LoVo (cell line): ENCODE measurements at regions not wholly inside any gene's neighbourhood (a gene's known extent, or its start where the extent isn't known, plus 50 kb on each side); places are given as distances from the start of the nearest gene placed in this dataset.
A peak's percentile ranks its signal among the peaks of the same experiment; 100 is the strongest.
"Not testable (repeated sequence)": the region's sequence is repeated elsewhere in the genome, so short reads cannot be mapped to it uniquely, and the experiment has no call there.

Experiments used
- DNase-seq: peaks from one replicate; pipeline ENCODE4 v3.0.0-alpha.2; 2016; ENCODE audit warnings: low spot score

DNA sequence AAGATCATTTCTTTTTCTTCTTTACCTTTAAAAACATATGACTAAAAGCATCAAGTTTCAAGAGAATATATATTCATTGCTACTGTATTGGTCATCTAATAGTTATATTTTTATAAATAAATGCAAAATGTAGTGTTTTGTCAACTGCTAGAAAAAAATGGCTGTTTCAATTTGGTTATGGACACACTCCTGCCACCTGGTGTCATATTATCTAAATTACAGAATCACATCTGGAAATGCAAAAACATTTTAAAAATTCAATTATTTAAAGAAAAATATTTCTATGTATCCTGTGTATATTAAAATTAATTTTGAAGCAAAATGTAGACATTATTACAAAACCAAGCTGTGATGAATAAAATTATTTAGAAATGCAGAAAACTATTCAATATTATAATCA lies 329.4 kb upstream of the PCDH18 start:
- DNase-seq, result peak; percentile 16

DNA sequence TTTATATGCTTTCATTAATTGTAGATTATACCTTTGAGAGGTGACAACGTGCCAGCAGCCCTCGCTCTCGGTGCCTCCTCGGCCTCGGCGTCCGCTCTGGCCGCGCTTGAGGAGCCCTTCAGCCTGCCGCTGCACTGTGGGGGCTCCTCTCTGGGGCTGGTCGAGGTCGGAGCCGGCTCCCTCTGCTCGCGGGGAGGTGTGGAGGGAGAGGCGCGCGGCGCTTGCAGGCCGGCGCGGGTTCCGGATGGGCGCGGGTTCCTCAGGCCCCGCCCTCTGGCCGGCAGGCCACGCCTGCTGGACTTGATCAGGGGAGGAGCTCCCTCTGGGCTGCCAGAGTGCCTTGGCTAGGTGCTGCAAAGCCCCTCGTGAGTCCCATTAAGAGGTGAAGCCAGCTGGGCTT lies 321.1 kb upstream of the PCDH18 start:
- no peak for DNase-seq

DNA sequence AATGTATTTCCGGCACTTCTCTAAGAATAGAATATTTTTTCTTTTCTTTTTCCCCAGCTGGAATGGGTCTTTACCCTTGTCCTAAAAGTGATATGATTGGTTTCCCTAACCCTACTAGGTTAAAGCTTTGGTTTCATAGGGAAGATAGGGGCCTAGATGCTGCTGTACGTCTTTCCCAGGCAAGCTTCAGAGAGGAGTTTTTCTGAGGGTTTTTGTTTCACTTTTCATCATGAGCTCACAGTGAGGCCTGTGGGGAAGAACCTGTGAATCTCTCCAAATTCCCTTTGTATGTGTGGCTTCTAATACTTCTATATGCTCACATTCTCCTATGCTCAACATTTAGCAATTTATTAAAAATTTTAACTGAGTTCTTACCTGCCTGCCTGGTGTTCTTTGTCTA lies 320.0 kb upstream of the PCDH18 start:
- no peak for DNase-seq

DNA sequence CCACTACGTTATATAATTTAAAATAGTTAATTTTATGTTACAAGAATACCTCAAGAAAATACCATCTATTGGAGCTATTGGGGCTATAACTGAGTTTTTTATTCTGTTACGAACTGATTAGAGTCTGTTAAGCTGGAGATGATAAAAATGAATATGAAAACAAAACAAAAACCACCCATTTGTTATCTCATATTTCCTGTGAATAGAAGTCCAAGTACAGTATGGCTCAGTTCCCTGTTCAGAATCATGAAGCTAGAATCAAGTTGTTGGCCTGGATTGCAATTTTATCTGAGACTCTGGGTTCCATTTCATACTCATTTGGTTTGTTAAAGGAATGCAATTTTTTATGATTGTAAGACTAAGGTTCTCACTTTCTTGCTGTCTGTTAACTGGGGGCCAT lies 319.1 kb upstream of the PCDH18 start:
- DNase-seq, result no peak

DNA sequence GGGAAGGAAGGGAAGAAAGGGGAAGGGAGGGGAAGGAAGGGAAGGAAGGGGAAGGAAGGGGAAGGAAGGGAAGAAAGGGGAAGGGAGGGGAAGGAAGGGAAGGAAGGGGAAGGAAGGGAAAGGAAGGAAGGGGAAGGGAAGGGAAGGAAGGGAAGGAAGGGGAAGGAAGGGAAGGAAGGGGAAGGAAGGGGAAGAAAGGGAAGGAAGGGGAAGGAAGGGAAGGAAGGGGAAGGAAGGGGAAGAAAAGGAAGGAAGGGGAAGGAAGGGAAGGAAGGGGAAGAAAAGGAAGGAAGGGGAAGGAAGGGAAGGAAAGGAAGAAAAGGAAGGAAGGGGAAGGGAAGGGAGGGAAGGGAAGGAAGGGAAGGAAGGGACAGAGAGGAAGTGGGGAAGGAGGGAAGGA lies 295.7 kb upstream of the PCDH18 start:
- DNase-seq, result not testable (repeated sequence)

DNA sequence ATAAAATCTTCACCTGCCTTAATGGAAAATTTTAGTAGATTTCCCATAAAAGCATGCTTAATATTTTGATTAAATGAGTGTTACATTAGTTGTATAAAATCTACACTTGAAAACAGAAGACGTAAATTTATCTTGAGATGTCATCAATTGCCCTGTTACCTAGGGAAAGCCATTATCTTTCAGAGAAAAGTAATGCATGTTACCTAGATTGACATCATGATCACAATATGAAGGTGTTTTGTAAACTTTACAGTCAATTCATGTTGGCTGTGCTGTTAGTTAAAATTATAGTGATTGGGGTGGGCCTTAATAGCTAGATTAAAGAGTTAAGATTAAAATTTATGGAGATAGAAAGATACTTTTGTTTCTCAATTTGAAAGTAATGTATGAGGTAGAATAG lies 293.2 kb upstream of the PCDH18 start:
- no peak for DNase-seq

DNA sequence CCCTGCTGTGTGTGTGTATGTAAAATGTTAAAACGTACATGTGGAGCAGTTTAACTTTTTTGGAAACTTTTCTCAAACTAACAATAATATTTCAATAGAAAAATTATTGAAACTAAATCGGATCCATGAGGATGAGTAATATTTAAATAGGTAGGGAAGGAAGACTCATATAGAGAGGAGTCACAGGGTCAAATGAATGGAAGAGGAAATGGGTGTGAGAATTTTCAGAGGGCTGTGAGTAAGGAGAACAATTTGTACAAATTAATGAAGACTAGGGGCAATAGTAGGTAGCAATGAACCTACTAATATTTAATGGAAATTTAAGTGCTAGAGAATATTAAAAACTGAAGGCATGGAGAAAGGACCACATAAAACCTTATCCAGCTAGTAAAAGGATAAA lies 290.7 kb upstream of the PCDH18 start:
- no peak for DNase-seq

DNA sequence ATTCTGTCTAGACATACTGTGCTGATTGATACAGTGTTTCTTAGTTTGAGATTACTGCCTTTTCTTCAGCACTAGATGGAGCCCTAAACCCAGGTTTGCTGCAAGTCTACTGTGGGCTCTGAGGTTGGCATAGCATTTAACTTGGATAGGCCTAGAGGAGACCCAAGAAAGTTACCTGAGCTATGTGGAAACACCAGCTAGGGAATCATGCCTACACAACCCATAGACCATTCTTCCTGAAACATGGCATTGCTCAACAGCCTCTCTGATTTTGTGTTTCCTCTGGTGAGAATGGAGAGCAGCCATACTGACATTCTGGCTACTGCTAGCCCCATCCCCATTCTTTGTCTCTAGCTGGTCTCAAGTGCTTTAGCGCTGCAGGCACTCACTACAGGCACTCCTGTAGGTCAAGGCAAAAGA lies 287.7 kb upstream of the PCDH18 start:
- DNase-seq, result peak; percentile 46

DNA sequence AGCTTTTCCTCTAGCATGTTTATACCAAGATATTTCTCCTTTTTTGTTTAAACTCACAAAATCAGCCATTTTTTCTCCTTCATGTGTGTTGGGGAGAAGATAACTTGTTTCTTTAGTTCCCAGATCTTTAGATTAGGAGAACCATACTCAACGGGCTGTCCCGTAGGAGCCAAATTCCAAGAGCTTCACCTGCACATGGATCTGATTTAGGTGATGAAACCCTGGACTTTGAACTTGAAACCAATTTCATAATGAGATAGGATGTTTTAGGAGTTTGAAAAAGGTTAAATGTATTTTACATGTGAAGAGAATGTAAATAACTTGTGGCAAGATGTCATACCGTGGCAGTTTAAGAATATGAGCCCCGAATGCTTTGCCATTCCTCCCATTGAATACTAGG lies 280.0 kb upstream of the PCDH18 start:
- no peak for DNase-seq

DNA sequence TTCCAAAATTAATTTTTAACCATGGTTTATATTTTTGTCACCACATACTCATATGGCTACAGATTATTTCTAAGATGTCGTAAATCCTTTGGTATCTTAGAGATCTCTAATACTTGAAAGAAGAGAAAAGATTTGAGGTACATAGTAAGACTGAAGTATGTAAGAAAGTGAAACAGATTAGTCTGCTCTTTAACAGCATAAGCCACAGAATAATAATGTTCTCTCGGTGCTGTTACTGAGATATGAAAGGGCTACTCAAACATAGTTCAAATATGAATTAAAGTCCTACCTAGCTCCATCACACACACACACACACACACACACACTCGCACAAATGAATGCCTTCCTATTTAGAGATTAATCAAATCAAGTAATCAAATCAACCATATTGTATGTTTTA lies 274.1 kb upstream of the PCDH18 start:
- no peak for DNase-seq

DNA sequence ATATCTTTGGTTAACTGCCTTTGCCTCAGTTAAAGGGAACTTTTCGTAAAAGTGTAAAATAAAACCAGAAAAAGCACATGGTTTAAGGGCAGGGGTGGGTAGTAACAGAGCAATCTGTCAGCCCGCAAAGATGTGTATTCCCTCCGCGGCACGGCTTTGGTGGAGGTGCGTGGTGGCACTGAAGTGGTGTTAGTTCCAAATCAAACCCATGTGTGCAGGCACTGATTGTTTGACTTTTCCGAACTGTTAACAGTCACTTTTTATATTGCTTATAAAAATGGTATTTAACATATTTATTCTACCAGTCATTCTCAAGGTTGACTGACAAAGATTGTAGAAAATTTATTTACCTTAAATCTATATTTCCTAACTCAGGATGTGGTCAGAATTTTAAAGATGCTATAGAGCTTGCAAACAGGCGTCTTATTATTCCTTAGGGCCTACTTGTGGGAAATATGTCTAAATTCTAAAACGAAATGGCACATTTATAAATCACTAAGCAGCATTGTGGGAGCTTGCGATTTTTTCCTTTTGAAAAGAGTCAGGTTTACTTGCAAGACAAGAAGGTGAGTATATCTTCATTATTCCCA lies 272.7 kb upstream of the PCDH18 start:
- no peak for DNase-seq

DNA sequence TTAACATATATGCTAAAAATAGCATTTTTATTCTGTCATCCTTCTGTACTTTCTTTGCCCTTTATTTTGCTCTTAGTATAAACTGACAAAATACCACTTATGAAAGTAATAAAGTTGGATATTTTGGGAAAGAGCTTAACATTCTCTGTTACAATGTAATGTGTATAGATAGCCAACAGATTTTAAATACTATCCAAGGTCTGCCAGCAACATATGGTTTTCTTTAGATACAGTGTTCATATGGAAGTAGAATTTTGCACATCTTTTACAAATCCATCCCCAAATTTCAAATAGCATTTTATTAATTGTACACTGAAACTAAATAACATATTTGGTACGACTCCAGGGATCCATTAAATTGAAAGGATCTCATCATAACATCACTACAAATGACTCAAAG lies 268.6 kb upstream of the PCDH18 start:
- no peak for DNase-seq

DNA sequence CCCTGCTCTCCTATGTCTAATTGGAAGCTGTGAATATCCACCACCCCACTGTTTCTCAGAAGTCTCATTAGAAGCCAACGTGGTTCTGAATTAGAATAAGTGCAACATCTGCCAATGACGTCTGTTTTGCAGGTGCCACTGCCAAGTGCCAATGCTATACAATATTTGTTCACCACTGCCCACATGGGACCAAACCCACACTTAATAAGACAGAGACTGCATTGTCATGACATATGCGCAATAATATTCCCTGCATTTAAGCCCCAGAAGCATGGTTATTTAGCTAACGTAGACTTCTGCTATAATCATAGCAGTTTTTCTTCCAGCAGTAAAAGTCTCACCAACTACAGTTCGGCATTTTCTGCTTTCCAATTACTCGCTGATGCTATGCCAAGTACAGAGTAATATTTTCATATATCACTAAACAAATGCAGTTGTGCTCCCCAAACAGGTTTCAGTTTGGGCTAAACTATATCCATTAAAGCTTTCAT lies 262.5 kb upstream of the PCDH18 start:
- no peak for DNase-seq

DNA sequence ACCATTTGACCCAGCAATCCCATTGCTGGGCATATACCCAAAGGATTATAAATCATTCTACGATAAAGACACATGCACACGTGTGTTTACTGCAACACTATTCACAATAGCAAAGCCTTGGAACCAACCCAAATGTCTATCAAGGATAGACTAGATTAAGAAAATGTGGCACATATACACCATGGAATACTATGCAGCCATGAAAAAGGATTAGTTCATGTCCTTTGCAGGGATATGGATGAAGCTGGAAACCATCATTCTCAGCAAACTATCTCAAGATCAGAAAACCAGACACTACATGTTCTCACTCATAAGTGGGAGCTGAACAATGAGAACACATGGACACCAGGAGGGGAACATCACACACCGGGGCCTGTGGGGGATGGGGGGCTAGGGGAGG lies 257.0 kb upstream of the PCDH18 start:
- DNase-seq, result not testable (repeated sequence)

DNA sequence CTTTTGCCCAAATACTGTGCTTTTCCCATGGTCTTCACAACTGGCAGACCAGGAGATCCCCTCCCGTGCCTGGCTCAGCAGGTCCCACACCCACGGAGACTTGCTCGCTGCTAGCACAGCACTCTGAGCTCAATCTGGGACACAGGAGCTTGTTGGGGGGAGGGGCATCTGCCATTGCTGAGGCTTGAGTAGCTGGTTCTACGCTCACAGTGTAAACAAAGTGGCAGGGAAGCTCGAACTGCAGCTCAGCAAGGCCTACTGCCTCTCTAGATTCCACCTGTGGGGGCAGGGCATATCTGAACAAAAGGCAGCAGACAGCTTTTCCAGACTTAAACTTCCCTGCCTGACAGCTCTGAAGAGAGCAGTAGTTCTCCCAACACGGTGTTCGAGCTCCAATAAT lies 251.6 kb upstream of the PCDH18 start:
- DNase-seq, result not testable (repeated sequence)

DNA sequence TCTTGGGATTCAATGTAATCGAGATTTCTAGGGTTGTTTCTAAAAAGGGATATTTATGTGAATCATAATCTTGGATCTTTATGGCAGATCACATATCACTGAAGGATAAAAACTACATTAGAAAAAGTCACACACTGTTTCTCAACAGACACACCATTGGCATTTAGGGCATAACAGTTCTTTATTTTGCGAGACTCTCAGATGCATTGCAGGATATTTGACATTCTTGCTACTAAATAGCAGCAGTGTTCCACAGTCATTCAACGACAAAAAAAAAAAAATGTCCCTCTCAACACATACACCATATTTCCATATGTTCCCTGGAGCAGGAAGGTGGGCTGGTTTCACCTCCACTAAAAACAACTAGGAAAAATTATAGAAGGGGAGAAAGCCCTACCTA lies 243.4 kb upstream of the PCDH18 start:
- DNase-seq, result no peak

DNA sequence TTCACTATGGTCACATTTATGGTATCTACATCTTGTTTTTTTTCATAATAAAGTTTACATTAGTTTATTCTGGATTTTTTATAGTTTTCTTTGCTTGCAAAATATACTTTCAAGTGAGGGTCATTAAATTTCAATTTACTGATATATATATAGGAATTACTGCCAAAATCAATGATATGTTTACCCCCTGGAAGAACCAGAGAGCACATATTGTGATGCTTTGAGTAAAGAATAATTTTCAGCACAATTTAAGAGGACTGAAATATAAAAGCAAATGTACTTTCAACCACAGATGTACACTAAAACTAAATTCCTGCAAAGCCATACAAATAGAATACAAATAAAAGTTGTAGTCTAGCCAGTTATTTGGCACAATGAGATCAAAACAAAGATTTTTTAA lies 242.2 kb upstream of the PCDH18 start:
- no peak for DNase-seq

DNA sequence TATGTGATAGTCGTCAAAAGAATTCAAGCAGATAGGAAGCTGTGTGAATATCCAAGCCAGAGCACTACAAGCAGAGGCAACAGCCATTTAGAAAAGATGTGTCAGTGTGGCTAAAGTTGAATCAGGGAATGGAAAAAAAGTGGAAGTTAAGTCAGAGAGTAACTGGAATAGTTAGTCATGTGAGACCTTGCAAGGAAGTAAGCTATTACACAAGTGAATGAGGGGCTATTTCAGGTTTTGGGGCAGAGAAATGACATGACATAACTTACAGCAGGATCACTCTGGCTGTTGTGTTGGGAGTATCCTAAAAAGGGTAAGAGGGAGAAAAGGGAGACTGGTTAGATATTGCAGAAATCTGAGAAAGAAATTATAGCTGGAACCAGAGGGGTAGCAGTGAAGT lies 236.6 kb upstream of the PCDH18 start:
- no peak for DNase-seq

DNA sequence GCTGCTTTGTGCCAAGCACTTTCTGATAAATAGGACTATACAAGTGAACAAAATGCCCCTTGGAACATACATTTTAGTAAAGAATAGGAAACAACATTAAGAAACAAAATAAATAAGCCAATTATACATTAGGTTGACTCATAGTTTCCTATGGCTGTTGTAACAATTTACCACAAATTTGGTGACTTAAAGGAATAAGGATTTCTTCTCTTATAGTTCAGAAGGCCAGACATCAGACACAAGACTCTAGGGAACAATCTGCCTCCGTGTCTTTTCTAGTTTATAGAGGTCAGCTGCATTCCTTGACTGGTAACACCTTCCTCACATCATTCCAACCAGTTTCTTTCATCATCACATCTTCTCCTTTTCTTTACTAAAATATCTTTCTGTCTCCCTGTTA lies 235.9 kb upstream of the PCDH18 start:
- DNase-seq, result no peak

DNA sequence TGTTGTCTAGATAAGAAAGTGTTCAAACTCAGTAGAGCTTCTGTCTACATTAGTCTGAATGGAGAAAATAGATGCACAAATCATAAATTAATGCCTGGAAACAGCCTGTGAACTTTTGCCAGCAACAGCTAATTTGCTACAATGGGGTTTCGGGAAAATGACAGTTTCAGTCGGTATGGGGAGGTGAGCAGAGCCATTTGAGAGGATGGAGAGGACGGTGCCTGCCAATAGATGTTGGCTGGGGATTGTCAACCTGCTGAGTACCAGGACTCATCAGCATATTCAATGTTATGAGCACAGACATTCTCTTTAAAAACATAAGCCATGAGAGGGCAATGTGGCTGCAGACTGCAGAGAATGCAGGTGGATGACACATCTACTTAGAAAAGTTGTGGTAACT lies 230.3 kb upstream of the PCDH18 start:
- DNase-seq, result no peak

DNA sequence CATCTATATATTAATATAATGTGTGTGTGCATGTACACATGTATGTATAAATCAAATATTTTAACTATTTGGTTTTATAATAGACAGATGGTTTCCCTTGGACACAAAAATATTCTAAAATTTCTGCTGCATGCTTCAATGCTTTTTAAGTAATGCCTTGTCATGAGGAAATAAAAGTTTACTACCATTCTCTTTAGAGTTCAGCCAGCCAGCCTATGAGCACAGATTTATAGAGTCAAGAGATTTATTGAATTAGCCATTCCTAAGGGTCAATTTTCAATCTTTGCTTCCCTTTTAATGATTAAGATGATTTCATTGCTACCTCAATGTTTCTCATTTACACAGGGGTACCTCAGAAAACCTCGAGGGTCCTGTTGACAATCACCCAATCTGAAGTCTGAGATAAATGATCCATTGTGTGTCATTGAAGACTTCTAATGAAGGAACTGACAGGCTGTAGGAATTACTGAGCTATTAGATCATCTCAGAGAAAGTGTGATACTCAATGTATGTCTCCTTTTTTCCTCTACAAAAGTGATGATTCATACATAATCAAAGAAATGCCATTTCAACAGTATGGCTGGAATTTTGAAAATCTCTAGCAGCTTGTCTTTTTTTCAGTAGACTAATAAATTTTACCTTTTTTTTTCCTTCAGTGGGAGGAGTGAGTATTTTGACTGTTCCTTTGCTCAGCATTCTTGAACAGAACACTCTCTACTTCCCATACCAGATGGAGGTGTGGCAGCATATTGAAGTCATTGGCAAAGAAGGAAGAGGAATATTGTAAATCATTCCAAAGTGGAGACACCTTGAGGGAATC lies 222.6 kb upstream of the PCDH18 start:
- DNase-seq, result no peak

DNA sequence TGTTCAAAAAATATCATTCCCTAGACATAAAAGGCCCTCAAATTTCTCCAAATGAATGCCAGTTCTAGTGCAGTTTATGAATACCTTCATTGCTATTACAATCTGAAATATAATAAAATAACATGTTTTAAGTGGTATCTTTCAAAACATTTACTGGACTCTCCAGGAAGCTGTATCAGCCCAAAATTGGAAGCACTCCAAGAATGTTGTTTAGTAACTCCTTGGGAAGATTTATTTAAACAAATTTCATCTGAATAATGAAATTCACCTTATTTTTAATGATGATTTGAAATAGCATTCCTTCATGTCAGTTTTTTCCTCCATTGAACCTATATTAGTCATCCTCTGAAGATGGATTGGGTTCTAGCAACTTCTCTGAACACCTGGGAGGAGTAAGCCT lies 217.2 kb upstream of the PCDH18 start:
- DNase-seq, result no peak

DNA sequence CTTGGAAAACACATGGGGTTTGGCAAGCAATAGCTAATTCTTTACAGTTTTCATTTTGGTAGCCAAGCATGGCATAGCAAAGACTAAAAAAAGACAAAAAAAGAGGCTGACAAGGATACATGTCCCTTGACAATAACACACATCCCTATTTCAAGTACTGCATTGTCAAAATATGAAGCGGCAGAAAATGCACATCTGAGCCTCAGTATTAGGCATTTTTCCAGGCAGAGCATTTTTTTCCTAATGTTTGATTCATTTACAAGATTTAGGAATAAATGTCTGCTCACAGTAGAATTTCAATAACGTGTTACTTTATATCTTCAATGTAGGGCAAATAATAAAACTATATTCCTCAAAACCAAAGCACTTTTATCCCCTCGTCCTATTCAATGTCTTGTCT lies 216.3 kb upstream of the PCDH18 start:
- no peak for DNase-seq

DNA sequence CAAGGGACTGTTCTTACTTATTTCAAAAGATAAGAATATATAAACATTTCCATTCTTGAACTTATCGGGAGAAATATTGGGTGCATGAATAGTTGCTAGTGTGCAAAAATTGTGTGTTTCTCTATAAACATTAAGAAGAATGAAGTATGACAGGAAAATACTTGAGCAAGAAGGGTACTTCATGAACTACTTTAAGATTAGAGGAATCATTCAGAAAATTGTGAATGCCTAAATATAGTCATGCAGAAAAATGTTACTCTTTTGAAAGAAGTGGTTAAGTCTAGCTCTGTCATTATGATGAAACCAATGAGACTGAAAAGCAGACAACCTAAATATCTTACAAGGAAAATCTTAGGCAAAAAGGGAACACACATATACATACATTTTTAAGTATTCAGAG lies 207.8 kb upstream of the PCDH18 start:
- no peak for DNase-seq
